ENCODE measurements at regions not wholly inside any gene's neighbourhood (a gene's known extent, or its start where the extent isn't known, plus 50 kb on each side); places are given as distances from the start of the nearest gene placed in this dataset.

GRCh38 chr2:161077367-161078210 lies 82.6 kb upstream of the TANK start:
- DNase-seq: no peak

GRCh38 chr2:161078211-161078539 lies 82.1 kb upstream of the TANK start:
- DNase-seq: no peak

DNA sequence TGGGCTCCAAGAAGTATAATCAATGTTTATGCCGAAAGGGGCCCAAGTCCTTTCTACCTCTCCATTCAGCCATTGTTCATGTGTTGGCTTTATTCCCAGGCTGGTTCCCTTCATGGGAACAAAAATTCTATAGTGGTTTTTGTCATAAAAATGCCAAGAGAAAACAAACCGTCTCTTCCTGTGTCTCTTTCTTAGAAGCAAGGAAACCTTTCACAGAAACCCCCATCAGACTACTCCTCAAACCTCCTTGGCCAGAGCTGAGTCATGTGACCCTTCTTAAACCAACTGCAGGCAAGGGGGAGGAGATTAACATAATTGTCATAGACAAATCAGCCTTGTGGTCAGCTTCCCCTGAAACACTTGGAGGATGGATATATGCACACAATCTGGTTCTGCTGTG lies 75.1 kb upstream of the TANK start:
- DNase-seq: no peak

GRCh38 chr2:161088658-161089350 lies 71.4 kb upstream of the TANK start:
- no peak for DNase-seq

GRCh38 chr2:161090411-161090810 lies 69.8 kb upstream of the TANK start:
- DNase-seq: no peak

- no peak for DNase-seq
These were observed 64.9 kb upstream of the TANK start for GRCh38 chr2:161095314-161095713.

DNA sequence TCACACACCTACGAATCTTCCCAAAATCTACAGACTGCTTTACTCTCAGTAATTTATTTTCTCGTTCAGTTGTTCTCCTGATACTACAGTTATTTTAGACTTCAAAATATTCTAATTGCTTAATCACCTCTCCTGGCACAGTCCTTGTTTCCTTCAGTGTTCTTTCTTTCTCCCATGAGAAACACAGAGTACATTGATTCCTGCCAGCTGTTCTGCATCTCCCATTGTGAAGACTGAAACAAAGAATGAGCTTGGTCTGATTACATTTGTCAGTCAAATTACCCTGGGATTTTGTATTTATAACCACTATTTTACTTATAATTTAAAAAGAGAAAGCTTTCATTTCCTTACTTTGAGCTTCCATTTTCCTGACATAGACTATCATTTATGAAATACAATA lies 63.9 kb upstream of the TANK start:
- DNase-seq: no peak

GRCh38 chr2:161097157-161097556 lies 63.1 kb upstream of the TANK start:
- no peak for DNase-seq

DNA sequence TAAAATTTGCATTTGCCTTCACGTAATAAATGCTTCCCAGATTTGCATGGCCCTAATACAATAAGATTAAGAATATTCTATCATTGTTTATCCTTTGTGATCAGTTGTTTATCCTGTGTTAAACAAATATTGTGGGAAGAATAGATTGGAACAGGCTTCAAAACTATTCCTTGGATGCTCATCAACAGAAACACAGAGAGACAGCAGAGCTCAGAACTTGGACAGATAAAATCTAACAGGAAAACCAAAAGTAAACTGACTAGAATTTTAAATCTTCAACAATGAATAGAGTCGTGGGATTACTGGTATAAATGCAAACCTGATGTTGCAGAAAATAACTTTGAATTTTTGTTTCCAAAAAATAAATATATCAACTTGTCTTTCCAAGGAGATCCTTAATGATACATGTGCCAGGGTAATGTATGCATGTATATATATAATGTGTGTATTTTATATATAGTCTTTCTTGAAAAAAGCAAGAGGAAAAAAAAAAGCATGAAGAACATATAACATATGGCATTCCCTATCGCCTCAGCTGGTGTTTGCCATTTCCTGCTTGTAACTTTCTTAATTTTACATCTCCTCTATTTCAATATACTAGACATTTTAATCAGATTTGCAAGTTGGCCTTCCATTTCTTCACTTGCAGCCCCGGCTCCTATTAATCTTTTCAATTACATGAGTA lies 59.9 kb upstream of the TANK start:
- DNase-seq: no peak

- no peak for DNase-seq
These were observed 58.8 kb upstream of the TANK start for GRCh38 chr2:161101406-161101805.

- DNase-seq: no peak
These were observed 57.3 kb upstream of the TANK start for GRCh38 chr2:161102770-161103450.

DNA sequence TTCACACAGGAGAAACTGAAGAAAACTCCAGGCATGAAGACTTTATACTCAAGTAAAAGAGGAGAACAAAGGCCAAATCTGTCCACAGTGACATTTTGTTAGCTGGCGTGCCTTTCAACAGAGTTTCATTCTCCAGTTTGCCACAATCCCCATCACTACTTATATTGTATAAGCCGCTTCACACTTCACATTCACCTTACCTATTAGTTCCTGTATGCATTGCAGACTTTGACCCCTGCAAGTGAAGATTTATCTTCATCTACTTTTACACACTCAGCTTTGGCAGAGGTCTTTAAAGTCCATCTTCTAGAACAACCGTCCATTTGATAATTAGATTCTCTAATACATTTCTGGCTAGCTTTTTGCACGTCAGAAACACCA lies 56.8 kb upstream of the TANK start:
- DNase-seq: no peak

DNA sequence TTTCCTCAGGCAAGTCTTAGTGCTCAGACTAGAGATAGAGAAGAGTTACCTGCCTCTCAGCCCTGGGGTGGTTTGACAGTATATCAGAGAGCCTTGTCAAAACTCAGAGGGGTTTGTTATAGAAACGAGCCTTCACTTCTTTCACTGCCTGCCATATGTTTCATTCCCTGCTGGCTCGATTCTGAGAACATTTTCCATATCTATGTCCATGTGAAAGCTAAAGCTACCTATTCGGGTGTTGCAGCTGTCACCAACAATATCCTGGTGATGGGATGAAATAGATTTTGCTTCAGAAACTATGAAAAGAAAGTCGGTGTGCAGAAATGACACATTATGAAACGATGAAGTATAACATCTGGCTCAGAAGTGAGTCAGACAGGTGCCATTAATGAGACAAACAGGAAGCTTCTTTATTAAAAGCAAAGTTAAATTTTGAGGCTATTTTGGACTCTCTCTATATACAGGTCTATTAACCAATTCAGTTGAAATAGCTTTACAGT lies 56.1 kb upstream of the TANK start:
- no peak for DNase-seq

- DNase-seq: no peak
These were observed 53.0 kb upstream of the TANK start for GRCh38 chr2:161107265-161107664.
